GM23338 (cell line): ENCODE measurements at regions not wholly inside any gene's neighbourhood (a gene's known extent, or its start where the extent isn't known, plus 50 kb on each side); places are given as distances from the start of the nearest gene placed in this dataset.

Source experiments
- ATAC-seq: fragments of 200-7000 bp; cut with Tn5 transposase; 3 replicates; pipeline ENCODE4 v1.9.1; 2020
- DNase-seq: peaks from one replicate; pipeline ENCODE4 v3.0.0-alpha.2; 2015; ENCODE audit warnings: low spot score
- H2AFZ ChIP-seq: fragments of 200-600 bp; sonication (generic); 2 replicates; pipeline ENCODE4 v1.8.0; 2016; ENCODE audit warnings: antibody characterized with exemption, mild to moderate bottlenecking, moderate library complexity
- H3F3A ChIP-seq: fragments of 200-600 bp; sonication (generic); replicated peaks from 2 replicates; pipeline ENCODE4 v1.8.0; 2017; ENCODE audit warnings: antibody characterized with exemption, mixed run types, low read depth
- H3K27ac ChIP-seq: fragments of 200-600 bp; sonication (generic); 2 replicates; pipeline ENCODE4 v1.6.1; 2016; ENCODE audit warnings: low read depth
- H3K27me3 ChIP-seq: fragments of 200-600 bp; sonication (generic); 2 replicates; pipeline ENCODE4 v1.8.0; 2016; ENCODE audit warnings: mild to moderate bottlenecking, mixed run types, moderate library complexity; ENCODE audit not compliant: insufficient read depth
- H3K36me3 ChIP-seq: fragments of 200-600 bp; sonication (generic); 2 replicates; pipeline ENCODE4 v1.8.0; 2016; ENCODE audit warnings: mild to moderate bottlenecking; ENCODE audit not compliant: insufficient read depth
- H3K4me1 ChIP-seq: fragments of 200-600 bp; sonication (generic); 2 replicates; pipeline ENCODE4 v1.8.0; 2016; ENCODE audit warnings: mild to moderate bottlenecking, moderate library complexity; ENCODE audit not compliant: insufficient read depth
- H3K4me2 ChIP-seq: fragments of 200-600 bp; sonication (generic); 2 replicates; pipeline ENCODE4 v1.7.1; 2017; ENCODE audit warnings: mixed run types
- H3K4me3 ChIP-seq: fragments of 200-600 bp; sonication (generic); 2 replicates; pipeline ENCODE4 v1.6.1; 2016; ENCODE audit warnings: mixed run types
- H3K79me2 ChIP-seq: fragments of 200-600 bp; sonication (generic); replicated peaks from 2 replicates; pipeline ENCODE4 v1.8.0; 2017; ENCODE audit warnings: mild to moderate bottlenecking; ENCODE audit not compliant: insufficient read depth
- H3K9me2 ChIP-seq: fragments of 200-600 bp; sonication (generic); 2 replicates; pipeline ENCODE4 v1.8.0; 2017; ENCODE audit not compliant: insufficient read depth
- H4K20me1 ChIP-seq: fragments of 200-600 bp; sonication (generic); replicated peaks from 2 replicates; pipeline ENCODE4 v1.8.0; 2017; ENCODE audit warnings: mild to moderate bottlenecking; ENCODE audit not compliant: insufficient read depth
- H3K27ac Mint-ChIP-seq: 2 replicates; pipeline ENCODE4 v1.8.0; 2020; ENCODE audit warnings: inconsistent platforms, mild to moderate bottlenecking, moderate library complexity, mixed read lengths
- H3K27me3 Mint-ChIP-seq: 3 replicates; pipeline ENCODE4 v1.8.0; 2022; ENCODE audit warnings: low read depth, mild to moderate bottlenecking, moderate library complexity, mixed read lengths, inconsistent platforms; ENCODE audit not compliant: insufficient read depth, poor library complexity
- H3K36me3 Mint-ChIP-seq: 3 replicates; pipeline ENCODE4 v1.8.0; 2021; ENCODE audit warnings: low read depth, mild to moderate bottlenecking, inconsistent platforms, moderate library complexity, mixed read lengths
- H3K4me1 Mint-ChIP-seq: 3 replicates; pipeline ENCODE4 v1.8.0; 2020; ENCODE audit warnings: mild to moderate bottlenecking, inconsistent platforms, mixed read lengths
- H3K4me3 Mint-ChIP-seq: 3 replicates; pipeline ENCODE4 v1.8.0; 2021; ENCODE audit warnings: moderate library complexity, mild to moderate bottlenecking, inconsistent platforms, mixed read lengths
- H3K9me3 Mint-ChIP-seq: 3 replicates; pipeline ENCODE4 v1.8.0; 2020; ENCODE audit warnings: moderate library complexity, mild to moderate bottlenecking, inconsistent platforms, mixed read lengths
- CREB1 ChIP-seq: fragments of 250-450 bp; sonication (Bioruptor Pico); IDR thresholded peaks from 2 replicates; pipeline ENCODE4 v1.5.0; 2020; ENCODE audit warnings: low read depth, mild to moderate bottlenecking, moderate library complexity
- CTCF ChIP-seq, 2 experiments: fragments of 200-600 bp in 1 of 2; sonication (generic) in 1 of 2; conservative IDR thresholded peaks; 2 replicates each; pipeline versions ENCODE4 v1.5.1 to v1.6.1; 2016 to 2017; ENCODE audit warnings: antibody characterized with exemption in 2 of 2, low read depth in 2 of 2, mild to moderate bottlenecking in 2 of 2, moderate library complexity in 1 of 2
- ETS1 ChIP-seq: IDR thresholded peaks from 2 replicates; pipeline ENCODE4 v1.6.1; 2016; ENCODE audit warnings: antibody characterized with exemption
- EZH2 ChIP-seq: fragments of 200-600 bp; sonication (generic); IDR thresholded peaks from one replicate; pipeline ENCODE4 v1.8.0; 2017; ENCODE audit warnings: antibody characterized with exemption, mild to moderate bottlenecking, low read depth; ENCODE audit not compliant: unreplicated experiment
- EZH2phosphoT487 ChIP-seq: fragments of 200-600 bp; sonication (generic); IDR thresholded peaks from one replicate; pipeline ENCODE4 v1.8.1; 2018; ENCODE audit warnings: antibody characterized with exemption; ENCODE audit not compliant: unreplicated experiment
- JUNB ChIP-seq: IDR thresholded peaks from one replicate; pipeline ENCODE4 v1.6.1; 2016; ENCODE audit warnings: antibody characterized with exemption; ENCODE audit not compliant: unreplicated experiment
- NANOG ChIP-seq: IDR thresholded peaks from 2 replicates; pipeline ENCODE4 v1.6.1; 2016; ENCODE audit warnings: antibody characterized with exemption, borderline replicate concordance
- POLR2AphosphoS5 ChIP-seq: IDR thresholded peaks from 2 replicates; pipeline ENCODE4 v1.6.1; 2016; ENCODE audit warnings: antibody characterized with exemption, low read depth
- REST ChIP-seq: IDR thresholded peaks from one replicate; pipeline ENCODE4 v1.6.1; 2018; ENCODE audit warnings: antibody characterized with exemption; ENCODE audit not compliant: unreplicated experiment
- STAT1 ChIP-seq: IDR thresholded peaks from one replicate; pipeline ENCODE4 v1.6.1; 2016; ENCODE audit warnings: antibody characterized with exemption; ENCODE audit not compliant: unreplicated experiment
- ZNF114 ChIP-seq: fragments of 250-450 bp; sonication (Bioruptor Pico); IDR thresholded peaks from 2 replicates; pipeline ENCODE4 v1.5.0; 2020; ENCODE audit warnings: mild to moderate bottlenecking, moderate library complexity
- ZNF331 ChIP-seq: fragments of 250-450 bp; sonication (Bioruptor Pico); IDR thresholded peaks from 2 replicates; pipeline ENCODE4 v1.5.0; 2020; ENCODE audit warnings: low read depth, mild to moderate bottlenecking, moderate library complexity
- ZNF462 ChIP-seq: fragments of 250-450 bp; sonication (Bioruptor Pico); IDR thresholded peaks from 2 replicates; pipeline ENCODE4 v1.5.0; 2020; ENCODE audit warnings: mild to moderate bottlenecking, moderate library complexity

- no peak overlapping the region for H3K27ac Mint-ChIP-seq
- no peak overlapping the region for H3K4me3 ChIP-seq
- no peaks in the 10 kb centered on the region for H3K36me3 ChIP-seq
- no peak for ATAC-seq
- peaks cover 5% of the 10 kb centered on the region; the same call in 2 of the 3 replicates for H3K4me1 Mint-ChIP-seq
- no peaks in the 10 kb centered on the region for H3K27me3 ChIP-seq
- no peak overlapping the region for H3K4me2 ChIP-seq
- H3K4me1 ChIP-seq, result no peaks in the 10 kb centered on the region
- H2AFZ ChIP-seq, result no peak overlapping the region
- peaks cover 3% of the 10 kb centered on the region; the same call in 2 of the 3 replicates for H3K9me3 Mint-ChIP-seq
- H3K4me3 Mint-ChIP-seq, result no peak overlapping the region
- no peaks in the 10 kb centered on the region for H3K27me3 Mint-ChIP-seq
- no peak for DNase-seq
- H3K27ac ChIP-seq, result no peak overlapping the region
- no peaks in the 10 kb centered on the region for H4K20me1 ChIP-seq
- H3F3A ChIP-seq, result no peaks in the 10 kb centered on the region
- H3K9me2 ChIP-seq, result no peaks in the 10 kb centered on the region
- H3K79me2 ChIP-seq, result no peaks in the 10 kb centered on the region
- TF ChIP-seq EZH2phosphoT487, result no peak
- TF ChIP-seq REST, result no peak
- no peak for TF ChIP-seq ZNF114 (CRISPR knock-in tag)
- TF ChIP-seq POLR2AphosphoS5, result no peak
- no peak for TF ChIP-seq STAT1
- TF ChIP-seq NANOG, result no peak
- TF ChIP-seq EZH2, result no peak
- TF ChIP-seq ETS1, result no peak
- TF ChIP-seq JUNB, result no peak
- TF ChIP-seq ZNF331 (CRISPR knock-in tag), result no peak
- TF ChIP-seq CREB1 (CRISPR knock-in tag), result no peak
- TF ChIP-seq ZNF462, result no peak
- TF ChIP-seq CTCF (conservative IDR thresholded peaks at IDR 0.05; ENCODE audit: low read depth in 2 of 2), result no peak
- H3K36me3 Mint-ChIP-seq, result no peaks in the 10 kb centered on the region; the same call in 2 of the 3 replicates
These were observed 793.9 kb downstream of the SEMA5A start for GRCh38 chr5:8751971-8752370.
